IMR-90 (cell line): ENCODE measurements at regions not wholly inside any gene's neighbourhood (a gene's known extent, or its start where the extent isn't known, plus 50 kb on each side); places are given as distances from the start of the nearest gene placed in this dataset.

Source experiments
- ATAC-seq: fragments of 200-7000 bp; cut with Tn5 transposase; 2 replicates; pipeline ENCODE4 v1.9.1; 2020; ENCODE audit warnings: low read depth, mild to moderate bottlenecking, moderate library complexity
- BruUV-seq: library from RNA; stranded (reverse); fragments of 400-500 nt; replicated peaks from 2 replicates; lab custom pipeline; 2021; lab: Mats Ljungman, UMichigan
- CTCF ChIA-PET: fragments of 300-600 bp; formaldehyde crosslinking; extraction: SDS; loops from one replicate; lab custom pipeline; 2021; ENCODE audit warnings: antibody characterized with exemption; lab: Yijun Ruan, JAX
- POLR2A ChIA-PET: fragments of 300-600 bp; sonication (Branson Sonifier 250); formaldehyde crosslinking; loops from one replicate; lab custom pipeline; 2022; ENCODE audit warnings: antibody characterized with exemption; ENCODE audit not compliant: unreplicated experiment; lab: Charles Lee
- DNase-seq: peaks from one replicate; pipeline ENCODE4 v3.0.0; 2013
- H2AFZ ChIP-seq: replicated peaks from 2 replicates; pipeline ENCODE3; 2013; ENCODE audit warnings: low read length, mild to moderate bottlenecking; ENCODE audit not compliant: poor library complexity
- H2AK5ac ChIP-seq: 2 replicates; pipeline ENCODE4 v1.6.1; 2013; ENCODE audit warnings: low read depth, low read length, inconsistent platforms
- H2AK9ac ChIP-seq: replicated peaks from 2 replicates; pipeline ENCODE3; 2013; ENCODE audit warnings: mild to moderate bottlenecking, low read depth, low read length, moderate library complexity; ENCODE audit not compliant: poor library complexity
- H2BK120ac ChIP-seq: 2 replicates; pipeline ENCODE4 v1.6.1; 2013; ENCODE audit warnings: low read depth, low read length, inconsistent platforms
- H2BK15ac ChIP-seq: 3 replicates; pipeline ENCODE4 v1.6.1; 2013; ENCODE audit warnings: low read depth, low read length, inconsistent platforms
- H2BK20ac ChIP-seq: 2 replicates; pipeline ENCODE4 v1.6.1; 2013; ENCODE audit warnings: low read depth, mild to moderate bottlenecking, inconsistent platforms, low read length, moderate library complexity
- H2BK5ac ChIP-seq: 2 replicates; pipeline ENCODE4 v1.6.1; 2013; ENCODE audit warnings: mild to moderate bottlenecking, low read depth, low read length, inconsistent platforms; ENCODE audit not compliant: poor library complexity, severe bottlenecking
- H3K14ac ChIP-seq: replicated peaks from 2 replicates; pipeline ENCODE4 v1.6.1; 2013; ENCODE audit warnings: low read depth, low read length, inconsistent platforms
- H3K18ac ChIP-seq: 2 replicates; pipeline ENCODE4 v1.6.1; 2013; ENCODE audit warnings: low read depth, low read length, control low read depth
- H3K23ac ChIP-seq: 2 replicates; pipeline ENCODE4 v1.6.1; 2013; ENCODE audit warnings: low read depth, low read length, inconsistent platforms
- H3K27ac ChIP-seq: 2 replicates; pipeline ENCODE4 v1.5.1; 2013; ENCODE audit warnings: mild to moderate bottlenecking, control low read depth, low read length; ENCODE audit not compliant: insufficient read depth
- H3K27me3 ChIP-seq: 2 replicates; pipeline ENCODE4 v1.6.1; 2013; ENCODE audit warnings: low read length; ENCODE audit not compliant: control insufficient read depth, insufficient read depth
- H3K36me3 ChIP-seq: 2 replicates; pipeline ENCODE4 v1.6.1; 2013; ENCODE audit warnings: low read length, mixed read lengths; ENCODE audit not compliant: control insufficient read depth, insufficient read depth
- H3K4ac ChIP-seq: 2 replicates; pipeline ENCODE4 v1.6.1; 2013; ENCODE audit warnings: low read depth, low read length, inconsistent platforms
- H3K4me1 ChIP-seq: 2 replicates; pipeline ENCODE4 v1.6.1; 2013; ENCODE audit warnings: low read length, mixed read lengths; ENCODE audit not compliant: control insufficient read depth, insufficient read depth
- H3K4me2 ChIP-seq: 2 replicates; pipeline ENCODE4 v1.6.1; 2013; ENCODE audit warnings: low read depth, mild to moderate bottlenecking, control low read depth, low read length, moderate library complexity
- H3K4me3 ChIP-seq: 2 replicates; pipeline ENCODE4 v1.5.1; 2013; ENCODE audit warnings: low read depth, mild to moderate bottlenecking, control low read depth, low read length, moderate library complexity; ENCODE audit not compliant: insufficient read depth
- H3K56ac ChIP-seq: 2 replicates; pipeline ENCODE4 v1.6.1; 2013; ENCODE audit warnings: low read length, inconsistent platforms; ENCODE audit not compliant: insufficient read depth; ENCODE audit errors: extremely low read depth
- H3K79me1 ChIP-seq, 2 experiments: 2 replicates each; pipeline ENCODE4 v1.6.1; 2013; ENCODE audit warnings: low read length in 2 of 2, inconsistent platforms in 1 of 2, low read depth in 1 of 2
- H3K9ac ChIP-seq: 2 replicates; pipeline ENCODE4 v1.6.1; 2013; ENCODE audit warnings: low read depth, low read length, control low read depth
- H3K9me1 ChIP-seq: 2 replicates; pipeline ENCODE4 v1.6.1; 2013; ENCODE audit warnings: low read length, inconsistent platforms; ENCODE audit not compliant: insufficient read depth
- H3K9me3 ChIP-seq: 2 replicates; pipeline ENCODE4 v1.6.1; 2013; ENCODE audit warnings: low read length; ENCODE audit not compliant: control insufficient read depth, insufficient read depth
- H4K20me1 ChIP-seq: 2 replicates; pipeline ENCODE4 v1.6.1; 2013; ENCODE audit warnings: low read length, inconsistent platforms; ENCODE audit not compliant: insufficient read depth
- H4K5ac ChIP-seq: 2 replicates; pipeline ENCODE4 v1.6.1; 2013; ENCODE audit warnings: mild to moderate bottlenecking, low read depth, low read length, control low read depth
- H4K8ac ChIP-seq, 2 experiments: 2 replicates each; pipeline ENCODE4 v1.6.1; 2013; ENCODE audit warnings: low read depth in 2 of 2, low read length in 2 of 2, control low read depth in 1 of 2, inconsistent platforms in 1 of 2
- H4K91ac ChIP-seq: 2 replicates; pipeline ENCODE4 v1.6.1; 2013; ENCODE audit warnings: low read depth, low read length, inconsistent platforms; ENCODE audit not compliant: insufficient read depth
- CTCF ChIP-seq: conservative IDR thresholded peaks from 2 replicates; pipeline ENCODE4 v1.5.1; 2012; ENCODE audit warnings: mild to moderate bottlenecking, low read depth, low read length, improper control_type of control experiment
- ELK1 ChIP-seq: fragments of 150-350 bp; IDR thresholded peaks from 2 replicates; pipeline ENCODE4 v1.6.1; 2016; ENCODE audit warnings: low read depth, mild to moderate bottlenecking, low read length, moderate library complexity, borderline replicate concordance
- USF2 ChIP-seq: fragments of 150-350 bp; IDR thresholded peaks from 2 replicates; pipeline ENCODE4 v1.6.1; 2017; ENCODE audit warnings: mild to moderate bottlenecking, antibody characterized with exemption, low read length, low read depth
- WGBS, 2 experiments: methylation state at CpG; one replicate each; pipeline versions ENCODE4 v1.1.5 to v1.1.7; 2013; ENCODE audit warnings: missing lambda C conversion rate in 2 of 2; ENCODE audit not compliant: insufficient read length in 1 of 2; ENCODE audit errors: extremely low coverage in 2 of 2; 5-methylcytosine and 5-hydroxymethylcytosine counted together
- dilution Hi-C: fragments of 300-500 bp; cut with HindIII; formaldehyde crosslinking; loops from one replicate; pipeline ENCODE4 v1.14.3; 2018; ENCODE audit warnings: low sequenced_read_pairs; ENCODE audit not compliant: unreplicated experiment
- in situ Hi-C: fragments of 300-500 bp; cut with MboI; formaldehyde crosslinking; loops from 3 replicates; pipeline ENCODE4 v1.14.3; 2019; ENCODE audit warnings: low sequenced_read_pairs, inconsistent platforms, mixed read lengths
- intact Hi-C: fragments of 100-400 bp; cut with micrococcal nuclease; formaldehyde crosslinking; loops from 2 replicates; pipeline ENCODE4 v1.10.0; 2022

GRCh38 chr18:43588838-43589237 lies 311.5 kb upstream of the SYT4 start:
- dilution Hi-C loops (no loop called here), intact Hi-C loops (no loop called here), in situ Hi-C loops (loop anchor here (25.0 kb wide), 1 partner anchor 1477 kb away; no protein-coding TSS in a partner anchor)
- Histone ChIP-seq H2AFZ (no peak overlapping the region), H4K20me1 (no peaks in the 10 kb centered on the region), H2AK5ac (no peak overlapping the region), H3K14ac (no peak overlapping the region), H3K4me3 (no peak overlapping the region), H2BK15ac (no peak overlapping the region), H4K91ac (no peak overlapping the region), H3K4me2 (no peak overlapping the region), H3K4me1 (no peaks in the 10 kb centered on the region), H2BK20ac (no peak overlapping the region), H3K9me3 (no peaks in the 10 kb centered on the region), H2BK120ac (no peak overlapping the region), H4K5ac (no peak overlapping the region), H2BK5ac (no peak overlapping the region), H3K9ac (no peak overlapping the region), H3K23ac (no peak overlapping the region), H3K79me1 (no peaks in the 10 kb centered on the region), H3K36me3 (no peaks in the 10 kb centered on the region), H3K9me1 (no peaks in the 10 kb centered on the region), H4K8ac (no peak overlapping the region), H3K18ac (no peak overlapping the region), H3K27ac (no peak overlapping the region), H3K27me3 (no peaks in the 10 kb centered on the region; the same call in 1 of the 2 replicates), H3K4ac (no peak overlapping the region), H2AK9ac (no peak overlapping the region), H3K56ac (no peak overlapping the region)
- TF ChIP-seq ELK1: no peak
- TF ChIP-seq USF2: no peak
- no peak for TF ChIP-seq CTCF
- no peak for ATAC-seq
- no CpG with 5 or more reads among the region's 3 CpGs for WGBS, 2 experiments
- ChIA-PET CTCF (interaction anchor here (1.9 to 5.8 kb wide), 3 partner anchors 9 to 16 kb away, joined by 5 to 45 read pairs (median 10); no protein-coding TSS in a partner anchor), POLR2A (no interaction called here)
- no peak for DNase-seq
- BruUV-seq: no TSS peak
